ENCODE measurements at regions not wholly inside any gene's neighbourhood (a gene's known extent, or its start where the extent isn't known, plus 50 kb on each side); places are given as distances from the start of the nearest gene placed in this dataset.
A peak's percentile ranks its signal among the peaks of the same experiment; 100 is the strongest.
"Not testable (repeated sequence)": the region's sequence is repeated elsewhere in the genome, so short reads cannot be mapped to it uniquely, and the experiment has no call there.

DNA sequence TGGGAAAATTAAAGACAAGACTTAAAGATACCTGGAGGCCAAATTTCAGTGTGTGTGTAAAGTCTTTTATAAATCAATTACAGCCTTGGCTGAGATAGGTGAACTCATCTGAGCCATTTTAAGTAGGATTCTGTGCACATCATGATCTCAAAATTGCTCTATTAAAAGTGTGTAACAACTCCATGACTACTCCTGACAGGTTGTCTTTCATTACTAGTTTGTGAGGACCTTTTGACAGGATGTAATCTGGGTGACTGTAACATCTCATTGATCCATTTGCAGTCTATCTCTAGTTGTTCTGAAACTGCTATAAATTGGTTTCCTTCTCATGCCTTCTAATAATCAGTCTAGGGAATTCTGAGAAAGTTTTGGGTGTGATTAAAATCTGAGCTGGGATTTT lies 753.3 kb downstream of the SLITRK5 start:
- DNase-seq (ENCODE audit: low read depth) = no peak

DNA sequence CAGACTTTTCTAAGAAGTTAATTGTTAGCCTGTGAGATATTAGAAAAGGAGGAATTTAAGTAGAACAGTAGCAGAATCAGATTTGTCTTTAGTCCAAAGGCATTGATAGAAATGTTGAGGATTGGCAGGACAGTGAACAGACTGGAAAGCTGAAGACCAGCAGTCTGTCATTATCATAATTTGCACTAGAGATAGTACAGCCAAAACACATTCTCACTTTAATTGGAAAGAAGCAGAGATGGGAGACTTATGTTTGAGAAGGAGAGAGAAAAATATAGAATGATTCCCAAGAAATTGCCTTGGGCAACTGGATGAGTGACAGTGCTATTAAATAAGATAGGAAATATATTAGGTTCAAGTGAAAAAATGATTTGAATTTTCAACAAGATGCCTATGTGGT lies 755.5 kb downstream of the SLITRK5 start:
- no peak for DNase-seq (ENCODE audit: low read depth)

DNA sequence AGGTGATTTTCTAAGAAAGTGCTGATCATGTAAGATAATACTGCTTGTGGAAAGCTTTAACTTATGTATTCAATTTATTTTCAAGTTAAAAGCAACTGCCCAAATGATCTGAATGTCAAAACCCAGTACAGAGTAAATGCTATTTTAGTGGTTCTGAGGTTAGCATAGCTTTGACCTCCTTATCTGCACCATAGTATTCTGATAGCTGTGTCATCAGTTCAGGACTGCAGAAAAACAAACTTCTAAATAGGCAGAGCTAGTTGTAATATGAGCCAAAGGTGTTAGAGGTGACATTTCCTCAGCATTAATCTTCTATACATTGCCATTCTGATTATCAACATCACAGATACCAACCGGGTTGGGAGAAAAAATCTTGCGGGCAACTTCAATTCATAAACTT lies 758.7 kb downstream of the SLITRK5 start:
- no peak for DNase-seq (ENCODE audit: low read depth)

DNA sequence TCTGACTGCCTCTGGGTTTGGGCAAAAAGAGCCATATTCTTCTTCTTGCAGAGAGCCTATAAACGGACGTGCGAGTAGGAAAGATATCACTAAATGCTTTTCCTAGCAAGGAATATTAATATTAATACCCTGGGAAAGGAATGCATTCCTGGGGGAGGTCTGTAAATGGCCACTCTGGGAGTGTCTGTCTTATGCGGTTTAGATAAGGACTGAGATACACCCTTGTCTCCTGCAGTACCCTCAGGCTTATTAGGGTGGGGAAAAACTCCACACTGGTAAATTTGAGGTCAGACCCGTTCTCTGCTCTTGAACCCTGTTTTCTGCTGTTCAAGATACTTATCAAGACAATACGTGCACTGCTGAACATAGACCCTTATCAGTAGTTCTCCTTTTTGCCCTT lies 763.8 kb downstream of the SLITRK5 start:
- DNase-seq (ENCODE audit: low read depth) = no peak

DNA sequence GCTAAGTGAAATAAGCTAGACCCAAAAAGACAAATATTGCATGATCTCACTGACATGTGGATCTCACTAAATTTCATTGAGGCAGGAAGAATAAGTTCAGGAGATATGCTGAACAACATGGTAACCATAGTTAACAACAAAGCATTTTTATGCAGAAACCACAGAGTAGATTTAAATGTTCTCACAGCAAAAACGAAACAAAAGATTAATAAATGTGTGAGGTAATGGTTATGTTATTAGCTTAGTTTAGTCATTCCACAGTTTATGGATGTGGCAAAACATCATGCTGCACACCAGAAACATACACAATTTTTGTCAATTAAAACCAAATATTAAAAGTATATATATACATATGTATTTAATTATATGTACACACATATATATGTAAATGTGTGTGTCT lies 765.8 kb downstream of the SLITRK5 start:
- no peak for DNase-seq (ENCODE audit: low read depth)

DNA sequence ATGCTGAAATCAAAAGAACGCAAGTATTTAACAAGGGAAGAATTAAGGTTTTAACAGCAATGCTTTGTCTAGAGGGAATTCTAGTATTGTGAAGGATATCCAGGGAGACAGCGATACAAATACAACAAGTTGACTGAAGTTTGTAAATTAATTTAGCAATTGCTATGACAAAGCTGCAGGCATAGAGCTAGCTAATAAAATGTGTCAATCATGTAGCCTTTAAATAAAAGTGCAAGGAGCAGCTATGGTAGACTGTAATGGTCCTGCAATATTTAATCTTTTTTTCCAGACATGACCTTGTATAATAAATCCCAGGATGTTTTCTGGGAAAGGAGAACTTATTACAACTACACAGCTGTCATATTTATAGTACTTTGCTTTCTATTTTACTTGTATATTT lies 779.3 kb downstream of the SLITRK5 start:
- DNase-seq (ENCODE audit: low read depth) = no peak

DNA sequence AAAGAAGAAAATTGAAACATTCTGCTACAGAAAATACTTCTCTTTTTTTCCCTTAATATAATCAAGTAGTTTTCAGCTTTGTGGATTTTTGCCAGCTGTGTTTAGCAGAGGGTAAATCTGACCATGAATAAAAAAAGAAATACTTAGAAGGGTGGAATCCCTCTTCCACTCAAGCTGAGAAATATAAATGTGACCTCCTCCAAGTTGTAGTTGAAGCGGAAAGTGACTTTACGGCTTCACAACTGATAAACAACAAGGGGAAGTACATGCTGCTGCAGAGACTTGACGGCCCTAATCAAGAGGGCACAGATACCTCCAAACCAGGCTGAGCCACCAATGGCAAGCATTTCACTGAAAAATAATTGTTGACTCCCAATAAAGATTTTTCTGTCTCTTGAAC lies 785.0 kb downstream of the SLITRK5 start:
- peak; percentile 67 for DNase-seq (ENCODE audit: low read depth)

DNA sequence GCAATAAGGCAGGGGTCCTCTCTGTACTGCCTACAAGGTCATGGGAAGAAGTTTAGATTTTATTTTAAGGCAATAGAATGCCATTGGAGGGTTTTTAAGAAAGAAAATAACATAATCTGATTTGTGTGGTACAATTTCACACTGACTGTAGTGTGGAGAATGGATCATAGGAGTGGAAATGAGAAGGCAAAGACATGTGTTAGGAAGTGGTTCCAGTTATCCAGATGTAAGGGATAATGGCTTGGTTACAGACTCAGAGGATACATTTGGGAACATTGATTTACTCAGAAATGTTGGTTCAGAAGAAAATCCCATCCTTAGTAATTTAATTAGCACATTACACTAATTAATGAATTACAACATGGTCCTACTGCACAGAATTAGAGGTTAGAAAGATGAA lies 788.2 kb downstream of the SLITRK5 start:
- DNase-seq (ENCODE audit: low read depth) = no peak

DNA sequence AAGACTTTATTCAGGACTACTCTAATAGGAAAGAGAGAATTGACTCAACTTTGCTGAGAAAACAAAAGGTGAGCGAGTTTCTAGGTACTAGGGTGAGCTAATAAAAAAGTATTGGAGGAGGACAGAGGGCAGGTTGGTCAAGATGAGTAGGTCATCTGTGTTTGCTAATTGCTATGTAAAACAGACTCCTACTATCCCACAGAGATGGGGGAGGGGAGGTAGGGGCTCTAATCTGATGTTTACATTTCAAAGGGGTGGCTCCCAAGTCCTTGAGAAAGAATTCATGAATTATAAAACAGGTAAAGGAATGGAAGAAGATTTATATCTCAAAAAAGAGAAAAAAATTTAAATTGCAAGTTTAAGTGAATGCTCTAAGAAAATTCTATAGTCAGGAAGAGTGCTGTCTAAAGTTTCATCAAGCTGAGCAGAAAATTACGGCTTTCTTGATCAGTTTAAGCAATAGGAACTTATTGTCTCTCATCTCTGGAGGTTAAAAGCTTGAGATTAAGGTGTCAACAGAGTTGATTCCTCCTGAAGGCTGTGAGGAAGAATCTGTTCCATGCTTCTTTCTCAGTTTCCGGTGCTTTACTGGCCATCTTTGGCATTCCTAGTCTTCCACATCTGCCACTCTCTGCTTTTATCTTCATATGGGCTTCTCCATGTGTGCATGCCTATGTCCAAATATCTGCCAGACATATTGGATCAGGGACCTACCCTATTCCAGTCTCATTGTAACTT lies 790.3 kb downstream of the SLITRK5 start:
- DNase-seq (ENCODE audit: low read depth) = no peak

DNA sequence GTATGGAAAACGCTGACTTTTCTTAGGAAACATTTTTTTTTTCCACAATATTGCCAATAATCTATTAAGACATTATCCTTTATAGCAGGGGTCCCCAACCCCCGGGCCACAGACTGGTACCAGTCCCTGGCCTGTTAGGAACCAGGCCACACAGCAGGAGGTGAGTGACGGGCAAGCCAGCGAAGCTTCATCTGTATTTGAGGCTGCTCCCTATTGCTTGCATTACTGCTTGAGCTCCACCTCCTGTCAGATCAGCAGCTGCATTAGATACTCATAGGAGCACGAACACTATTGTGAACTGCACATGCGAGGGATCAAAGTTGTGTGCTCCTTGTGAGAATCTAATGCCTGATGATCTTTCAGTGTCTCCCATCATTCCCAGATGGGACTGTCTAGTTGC lies 793.7 kb downstream of the SLITRK5 start:
- no peak for DNase-seq (ENCODE audit: low read depth)

DNA sequence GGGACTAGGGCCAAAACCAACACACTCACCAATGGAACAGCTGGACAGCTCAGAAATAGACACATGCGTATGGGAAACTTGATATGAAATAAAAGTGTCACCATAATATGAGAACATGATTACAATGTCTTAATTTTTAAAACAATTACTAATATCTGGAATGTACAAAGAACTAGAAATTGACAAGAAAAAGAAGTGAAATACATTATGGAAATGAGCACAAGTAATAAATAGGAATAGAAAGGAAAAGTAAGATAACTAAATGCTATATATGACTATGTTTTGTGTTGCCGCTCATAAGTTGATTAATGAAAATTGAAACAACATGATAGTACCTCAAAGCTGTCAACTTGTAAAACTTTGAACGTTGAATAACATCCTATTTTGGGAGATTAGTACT lies 801.1 kb downstream of the SLITRK5 start:
- DNase-seq (ENCODE audit: low read depth) = no peak

DNA sequence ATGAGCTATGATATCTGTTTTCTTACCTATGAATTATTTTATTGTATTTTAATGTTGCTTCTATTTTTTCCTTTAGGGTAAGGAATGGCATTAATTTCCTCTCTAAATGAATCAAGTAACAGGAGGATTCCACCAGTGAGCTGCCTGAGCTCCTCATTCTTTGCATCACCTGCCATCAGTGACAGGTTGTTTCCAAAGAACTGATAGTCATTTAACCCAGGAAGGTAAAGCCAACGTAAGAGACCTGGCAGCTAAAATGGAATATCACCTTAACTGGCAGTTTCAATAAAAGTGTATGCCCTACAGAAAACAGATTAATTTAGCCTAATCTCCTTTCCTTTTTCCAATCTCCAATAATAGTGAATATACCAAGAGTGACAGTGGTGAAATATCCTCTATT lies 812.0 kb downstream of the SLITRK5 start:
- DNase-seq (ENCODE audit: low read depth) = no peak

DNA sequence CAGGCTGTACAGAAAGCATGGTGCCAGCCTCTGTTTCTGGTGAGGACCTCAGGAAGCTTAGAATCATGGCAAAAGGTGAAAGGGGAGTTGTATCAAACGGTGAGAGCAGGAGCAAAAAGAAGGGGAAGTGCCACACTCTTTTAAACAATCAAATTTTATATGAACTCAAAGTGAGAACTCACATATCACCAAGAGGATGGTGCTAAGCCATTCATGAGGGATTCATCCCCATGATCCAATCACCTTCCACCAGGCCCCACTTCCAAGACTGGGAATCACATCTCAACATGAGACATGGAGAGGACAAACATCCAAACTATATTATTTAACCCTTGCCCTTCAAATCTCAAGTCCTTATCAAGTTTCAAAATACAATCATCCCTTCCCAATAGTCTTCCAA lies 836.7 kb downstream of the SLITRK5 start:
- no peak for DNase-seq (ENCODE audit: low read depth)

DNA sequence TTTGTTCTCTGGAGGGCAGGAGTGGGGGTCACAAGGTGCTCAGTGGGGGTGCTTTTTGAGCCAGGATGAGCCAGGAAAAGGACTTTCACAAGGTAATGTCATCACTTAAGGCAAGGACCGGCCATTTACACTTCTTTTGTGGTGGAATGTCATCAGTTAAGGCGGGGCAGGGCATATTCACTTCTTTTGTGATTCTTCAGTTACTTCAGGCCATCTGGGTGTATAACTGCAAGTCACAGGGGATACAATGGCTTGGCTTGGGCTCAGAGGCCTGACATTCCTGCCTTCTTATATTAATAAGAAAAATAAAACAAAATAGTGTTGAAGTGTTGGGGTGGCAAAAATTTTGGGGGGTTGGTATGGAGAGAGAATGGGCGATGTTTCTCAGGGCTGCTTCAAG lies 841.8 kb downstream of the SLITRK5 start:
- DNase-seq (ENCODE audit: low read depth) = not testable (repeated sequence)

DNA sequence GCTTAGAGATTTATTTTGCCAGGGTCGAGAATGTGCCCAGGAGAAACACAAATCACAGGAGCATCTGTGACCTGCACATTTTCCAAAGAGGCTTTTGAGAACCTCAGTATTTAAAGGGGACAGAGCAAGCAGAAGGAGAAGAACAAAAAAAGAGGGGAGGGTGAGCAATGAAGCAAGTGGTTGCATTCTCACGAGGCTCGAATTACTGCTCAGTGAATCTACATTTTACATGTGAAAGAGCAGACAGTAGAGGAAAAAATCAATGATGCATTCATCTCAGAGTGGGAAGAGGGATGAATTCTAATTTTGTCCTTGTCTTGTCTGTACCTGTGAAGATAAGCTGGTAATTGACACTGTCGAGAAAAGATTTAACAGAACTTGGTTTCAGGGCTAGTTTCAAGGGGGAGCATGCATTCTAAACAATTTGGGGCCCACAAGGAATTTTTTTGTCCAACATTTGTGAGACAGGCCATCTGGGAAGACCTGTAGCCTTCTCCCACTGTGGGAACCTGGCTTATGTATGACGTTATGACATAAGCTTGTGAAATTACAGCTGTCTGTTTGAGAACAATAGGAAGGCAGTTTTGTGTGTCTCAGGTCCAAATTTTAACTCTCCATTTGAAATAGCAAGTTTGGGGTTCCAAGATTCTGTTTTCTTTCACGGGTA lies 855.1 kb downstream of the SLITRK5 start:
- no peak for DNase-seq (ENCODE audit: low read depth)

DNA sequence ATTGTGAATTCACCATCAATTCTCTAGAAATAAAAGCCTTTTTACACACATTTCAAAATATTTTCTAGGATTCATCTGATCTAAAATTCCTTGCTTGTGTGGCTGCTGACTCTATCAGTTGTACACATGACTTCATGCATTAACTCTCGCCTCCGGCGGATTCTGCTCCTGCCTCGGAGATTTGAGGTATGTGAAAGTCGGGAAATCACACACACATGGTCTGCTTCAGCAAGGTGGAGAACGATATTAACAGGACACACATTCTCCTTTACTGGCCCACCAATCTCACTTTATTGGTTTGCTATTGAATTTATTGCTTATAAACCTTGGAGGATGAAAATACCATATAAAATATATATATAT lies 855.7 kb downstream of the SLITRK5 start:
- no peak for DNase-seq (ENCODE audit: low read depth)

DNA sequence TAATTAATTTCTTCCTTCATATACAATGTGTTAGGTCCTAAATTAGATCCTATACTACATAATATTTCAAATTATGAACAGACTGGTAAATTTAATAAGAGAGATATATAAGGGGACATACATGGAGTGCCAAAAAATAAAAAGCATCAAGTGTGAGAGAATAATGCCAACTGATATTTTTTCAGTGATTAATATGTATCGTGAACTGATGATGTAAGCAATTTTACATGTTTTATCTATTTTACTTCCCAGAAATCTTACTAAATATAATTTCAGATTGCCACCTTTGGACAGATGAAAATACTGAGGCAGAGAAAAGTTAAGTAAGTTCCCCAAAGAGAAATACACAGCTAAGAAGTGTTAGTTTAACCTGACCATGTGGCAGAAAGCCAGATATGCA lies 870.8 kb downstream of the SLITRK5 start:
- no peak for DNase-seq (ENCODE audit: low read depth)

DNA sequence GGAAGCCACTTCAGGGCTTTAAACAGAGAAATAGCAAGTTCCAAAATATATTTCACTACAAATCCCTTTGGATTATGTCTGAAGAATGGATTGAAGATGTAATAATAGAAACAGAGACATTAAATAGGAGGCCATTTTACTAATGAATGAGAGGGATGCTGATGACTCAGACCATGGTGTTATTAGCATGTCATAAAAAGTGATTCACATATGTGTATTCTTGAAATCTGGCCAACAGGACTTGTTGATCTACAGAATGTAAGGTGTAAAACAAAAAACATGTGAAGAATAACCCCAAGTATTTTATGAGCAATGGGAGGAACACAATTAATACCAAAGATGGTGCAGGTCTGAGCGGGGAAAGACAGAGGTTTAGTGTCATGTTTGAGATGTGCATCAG lies 873.7 kb downstream of the SLITRK5 start:
- DNase-seq (ENCODE audit: low read depth) = no peak

DNA sequence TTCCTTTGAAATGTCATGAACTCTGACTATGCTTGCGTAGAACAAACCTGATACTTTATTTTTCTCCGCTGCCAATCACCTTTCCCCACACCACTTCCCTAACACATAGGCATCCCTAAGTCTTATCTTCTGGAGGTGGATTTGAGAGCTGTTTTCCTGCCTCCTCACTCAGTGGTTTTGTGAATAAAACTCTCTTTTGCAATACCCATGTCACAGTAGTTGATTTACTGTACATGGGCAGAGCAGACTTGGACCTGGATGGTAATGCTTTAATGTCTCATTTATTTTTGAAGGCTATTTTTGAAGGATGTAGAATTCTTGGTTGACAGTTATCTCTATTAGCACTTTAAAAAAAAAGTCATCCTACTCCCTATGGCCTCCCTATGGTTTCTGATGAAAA lies 881.8 kb downstream of the SLITRK5 start:
- DNase-seq (ENCODE audit: low read depth) = no peak

DNA sequence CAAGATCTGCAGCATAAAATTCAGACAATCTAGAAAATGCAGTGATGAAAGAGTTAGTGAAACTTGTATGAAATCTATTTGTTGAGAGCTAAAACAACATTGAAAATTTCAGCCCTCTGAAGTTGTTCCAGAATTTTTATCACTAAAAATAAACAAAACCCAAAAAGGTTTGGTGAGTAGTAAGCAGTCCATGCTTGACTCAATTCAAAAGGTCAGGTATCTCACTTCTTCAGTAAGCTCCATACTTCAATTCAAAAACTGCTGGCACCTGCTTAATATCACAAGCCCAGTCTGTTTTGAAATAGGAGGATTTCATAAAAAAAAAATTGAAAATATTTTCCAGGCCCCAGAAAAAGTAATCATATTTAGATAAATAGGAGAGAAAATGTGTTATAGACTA lies 894.4 kb downstream of the SLITRK5 start:
- no peak for DNase-seq (ENCODE audit: low read depth)

DNA sequence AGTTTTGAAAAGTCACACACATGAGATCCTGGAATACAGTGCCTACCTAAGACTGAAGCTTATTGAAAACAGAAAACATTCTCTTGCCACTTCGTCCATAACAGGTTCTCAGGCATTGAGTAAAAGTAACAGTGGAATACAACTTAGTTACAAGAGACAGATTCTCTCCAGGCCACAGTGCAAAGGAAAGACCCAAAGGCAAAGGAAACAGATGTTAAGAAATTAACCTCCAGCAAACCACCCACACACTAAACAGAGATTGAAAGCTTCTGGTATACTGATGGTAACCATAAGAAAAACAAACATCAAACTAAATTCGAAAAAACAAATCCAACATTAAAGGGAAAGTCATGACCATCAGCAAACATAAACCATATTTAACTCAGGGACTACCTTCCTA lies 914.7 kb downstream of the SLITRK5 start:
- no peak for DNase-seq (ENCODE audit: low read depth)

DNA sequence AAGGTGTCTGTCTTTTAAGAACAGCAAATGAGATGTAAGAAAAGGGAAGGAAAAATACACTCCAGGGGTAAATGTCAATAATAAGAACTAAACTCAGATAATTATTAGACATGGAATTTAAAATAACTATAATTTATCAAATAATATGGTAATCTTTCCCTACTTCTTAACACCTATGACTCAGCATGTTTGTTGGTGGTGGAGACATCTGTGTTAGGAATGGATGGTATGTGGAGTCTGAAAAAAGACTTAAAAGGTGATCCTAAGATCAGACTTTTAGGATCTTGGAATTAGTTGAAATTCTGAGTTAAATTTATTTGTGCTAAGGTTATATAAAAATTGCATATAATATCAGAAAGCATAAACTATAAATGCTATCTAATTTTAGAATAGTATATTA lies 915.1 kb downstream of the SLITRK5 start:
- DNase-seq (ENCODE audit: low read depth) = no peak

DNA sequence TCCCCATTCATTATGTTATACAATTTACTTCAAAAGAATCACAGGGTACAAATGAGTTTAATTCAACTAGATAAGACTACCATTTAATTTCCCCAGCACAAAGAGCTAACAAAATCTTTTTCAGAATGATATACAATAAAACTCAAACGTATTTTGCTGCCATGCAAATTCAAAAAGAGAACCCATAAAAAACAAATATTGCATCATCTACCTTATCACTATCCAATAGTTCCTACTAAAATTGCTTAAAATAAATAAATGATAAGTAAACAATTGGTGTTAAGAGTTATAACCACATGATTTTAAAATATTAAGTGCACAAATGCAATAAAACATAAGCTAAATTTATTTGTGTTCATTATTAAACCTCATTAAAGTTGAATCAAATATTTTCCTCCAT lies 919.4 kb downstream of the SLITRK5 start:
- DNase-seq (ENCODE audit: low read depth) = no peak

DNA sequence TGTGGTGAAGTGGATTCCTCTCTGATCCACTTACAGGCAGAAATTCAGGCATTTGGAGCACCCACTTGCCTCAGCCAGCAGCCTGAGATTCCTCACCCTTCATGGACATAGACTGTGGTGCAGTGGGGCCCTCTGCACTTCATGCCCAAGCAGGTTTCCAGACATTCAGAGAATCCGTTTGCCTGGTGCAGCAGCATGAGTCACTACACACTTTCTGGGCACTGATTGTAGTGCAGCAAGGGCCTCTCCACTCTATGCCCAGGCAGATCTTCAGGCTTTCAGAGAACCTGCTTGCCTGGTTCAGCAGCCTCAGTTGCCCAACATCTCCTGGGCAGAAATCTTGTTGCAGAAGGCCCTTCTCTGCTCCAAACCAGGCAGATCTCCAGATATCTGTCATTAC lies 920.9 kb downstream of the SLITRK5 start:
- no peak for DNase-seq (ENCODE audit: low read depth)

All from CMK (cell line).